ENCODE measurements at regions not wholly inside any gene's neighbourhood (a gene's known extent, or its start where the extent isn't known, plus 50 kb on each side); places are given as distances from the start of the nearest gene placed in this dataset.

GRCh38 chr5:180423598-180423997 is 70.5 kb upstream of the GFPT2 start:
- TF ChIP-seq CTCF (IDR thresholded peaks at IDR 0.05; ENCODE audit: extremely low read depth in 1 of 2, insufficient read depth in 1 of 2, low read depth in 1 of 2, low read length in 2 of 2), result no peak
- no peak for TF ChIP-seq EZH2 (IDR thresholded peaks at IDR 0.05; ENCODE audit: borderline replicate concordance, low read depth, low read length, severe bottlenecking)
- TF ChIP-seq POLR2AphosphoS5 (IDR thresholded peaks at IDR 0.05; ENCODE audit: insufficient read depth, low read depth, low read length), result no peak
- no peak for TF ChIP-seq MAX (IDR thresholded peaks at IDR 0.05; ENCODE audit: insufficient read depth, insufficient read length)
- TF ChIP-seq MYC (IDR thresholded peaks at IDR 0.05; ENCODE audit: low read depth, low read length), result no peak
- no peak for TF ChIP-seq POLR2A (IDR thresholded peaks at IDR 0.05; ENCODE audit: low read depth, low read length)
- TF ChIP-seq FOS (IDR thresholded peaks at IDR 0.05; ENCODE audit: borderline replicate concordance, insufficient read depth, low read length), result no peak
- TF ChIP-seq JUN (IDR thresholded peaks at IDR 0.05; ENCODE audit: borderline replicate concordance, insufficient read depth, insufficient read length, low read depth), result no peak
- TF ChIP-seq GATA2 (IDR thresholded peaks at IDR 0.05; ENCODE audit: insufficient read depth, insufficient read length, low read depth, low read length), result no peak
